Large intestine (tissue), 3 donors: ENCODE measurements at regions not wholly inside any gene's neighbourhood (a gene's known extent, or its start where the extent isn't known, plus 50 kb on each side); places are given as distances from the start of the nearest gene placed in this dataset.
"Not testable (repeated sequence)": the region's sequence is repeated elsewhere in the genome, so short reads cannot be mapped to it uniquely, and the experiment has no call there.

ENCODE experiments used
- DNase-seq, 2 donors: peaks; one replicate each; pipeline versions ENCODE4 v3.0.0 to v3.0.0-alpha.2; 2013
- H3K27ac ChIP-seq: one replicate; pipeline ENCODE4 v1.5.1; 2013; ENCODE audit warnings: low read length
- H3K27me3 ChIP-seq: 2 replicates; pipeline ENCODE4 v1.6.1; 2013; ENCODE audit warnings: low read length; ENCODE audit not compliant: control insufficient read depth, insufficient read depth
- H3K36me3 ChIP-seq: 2 replicates; pipeline ENCODE4 v1.6.1; 2013; ENCODE audit warnings: low read length; ENCODE audit not compliant: control insufficient read depth, insufficient read depth
- H3K4me1 ChIP-seq: one replicate; pipeline ENCODE4 v1.6.1; 2013; ENCODE audit warnings: low read length; ENCODE audit not compliant: control insufficient read depth, insufficient read depth
- H3K4me3 ChIP-seq: one replicate; pipeline ENCODE4 v1.5.1; 2013; ENCODE audit warnings: low read length
- H3K9me3 ChIP-seq: one replicate; pipeline ENCODE4 v1.6.1; 2013; ENCODE audit warnings: mild to moderate bottlenecking, low read depth, low read length, moderate library complexity; ENCODE audit not compliant: control insufficient read depth
- WGBS: methylation state at CpG from one replicate; pipeline ENCODE4 v1.1.5; 2013; ENCODE audit warnings: low lambda C conversion rate; ENCODE audit not compliant: insufficient coverage; 5-methylcytosine and 5-hydroxymethylcytosine counted together

- not testable (repeated sequence) for H3K9me3 ChIP-seq, H3K27ac ChIP-seq, H3K27me3 ChIP-seq, H3K4me1 ChIP-seq, H3K4me3 ChIP-seq, DNase-seq, H3K36me3 ChIP-seq
- no CpG with 5 or more reads among the region's 1 CpG for WGBS
These were observed 51.4 kb upstream of the SLC1A3 start for GRCh38 chr5:36555035-36555434.
